Activated CD4-positive, alpha-beta T cell treated with anti-CD3 and anti-CD28 coated beads, Interleukin-2, Interleukin-4, amounts not matched to agents 100 ng/mL and 50 ng/mL, durations not matched to agents 16 hours and 8 hours (primary cell): ENCODE measurements at regions not wholly inside any gene's neighbourhood (a gene's known extent, or its start where the extent isn't known, plus 50 kb on each side); places are given as distances from the start of the nearest gene placed in this dataset.

Experiments
- DNase-seq: peaks from one replicate; pipeline ENCODE4 v3.0.0-alpha.2; 2020; ENCODE audit warnings: low spot score

GRCh38 chr2:81328968-81329367 lies 1024.4 kb upstream of the LRRTM1 start:
- no peak for DNase-seq

- no peak for DNase-seq
Measured at GRCh38 chr2:81327911-81328310, 1023.4 kb upstream of the LRRTM1 start.

- DNase-seq, result no peak
Measured at GRCh38 chr2:81324046-81324445, 1019.5 kb upstream of the LRRTM1 start.

- no peak for DNase-seq
Measured at GRCh38 chr2:81304154-81304830, 999.7 kb upstream of the LRRTM1 start.

GRCh38 chr2:81303321-81303720 lies 998.8 kb upstream of the LRRTM1 start:
- DNase-seq, result no peak

- DNase-seq, result no peak
Measured at GRCh38 chr2:81299841-81300240, 995.3 kb upstream of the LRRTM1 start.

- no peak for DNase-seq
Measured at GRCh38 chr2:81290846-81291245, 986.3 kb upstream of the LRRTM1 start.

GRCh38 chr2:81283081-81283480 lies 978.5 kb upstream of the LRRTM1 start:
- DNase-seq, result no peak

GRCh38 chr2:81282151-81282769 lies 977.7 kb upstream of the LRRTM1 start:
- DNase-seq, result no peak

- DNase-seq, result no peak
Measured at GRCh38 chr2:81276595-81276994, 972.0 kb upstream of the LRRTM1 start.

- no peak for DNase-seq
Measured at GRCh38 chr2:81266106-81266505, 961.6 kb upstream of the LRRTM1 start.

- DNase-seq, result no peak
Measured at GRCh38 chr2:81263989-81264388, 959.4 kb upstream of the LRRTM1 start.

- DNase-seq, result no peak
Measured at GRCh38 chr2:81260320-81260719, 955.8 kb upstream of the LRRTM1 start.

- no peak for DNase-seq
Measured at GRCh38 chr2:81250270-81250669, 945.7 kb upstream of the LRRTM1 start.

GRCh38 chr2:81249152-81249551 lies 944.6 kb upstream of the LRRTM1 start:
- DNase-seq, result no peak

- DNase-seq, result no peak
Measured at GRCh38 chr2:81247648-81248047, 943.1 kb upstream of the LRRTM1 start.

GRCh38 chr2:81242501-81242900 lies 937.9 kb upstream of the LRRTM1 start:
- no peak for DNase-seq

GRCh38 chr2:81238462-81238861 lies 933.9 kb upstream of the LRRTM1 start:
- no peak for DNase-seq

- DNase-seq, result no peak
Measured at GRCh38 chr2:81235601-81236000, 931.0 kb upstream of the LRRTM1 start.

- no peak for DNase-seq
Measured at GRCh38 chr2:81234711-81235110, 930.2 kb upstream of the LRRTM1 start.

- DNase-seq, result no peak
Measured at GRCh38 chr2:81225756-81226155, 921.2 kb upstream of the LRRTM1 start.

- no peak for DNase-seq
Measured at GRCh38 chr2:81213598-81213997, 909.0 kb upstream of the LRRTM1 start.

- DNase-seq, result no peak
Measured at GRCh38 chr2:81206216-81206615, 901.7 kb upstream of the LRRTM1 start.
